NCI-H69 (cell line): ENCODE measurements at regions not wholly inside any gene's neighbourhood (a gene's known extent, or its start where the extent isn't known, plus 50 kb on each side); places are given as distances from the start of the nearest gene placed in this dataset.
A peak's percentile ranks its signal among the peaks of the same experiment; 100 is the strongest.
"Not testable (repeated sequence)": the region's sequence is repeated elsewhere in the genome, so short reads cannot be mapped to it uniquely, and the experiment has no call there.

ENCODE experiments used
- DNase-seq: peaks from one replicate; lab custom pipeline; 2025; lab: John Stamatoyannopoulos, UW

DNA sequence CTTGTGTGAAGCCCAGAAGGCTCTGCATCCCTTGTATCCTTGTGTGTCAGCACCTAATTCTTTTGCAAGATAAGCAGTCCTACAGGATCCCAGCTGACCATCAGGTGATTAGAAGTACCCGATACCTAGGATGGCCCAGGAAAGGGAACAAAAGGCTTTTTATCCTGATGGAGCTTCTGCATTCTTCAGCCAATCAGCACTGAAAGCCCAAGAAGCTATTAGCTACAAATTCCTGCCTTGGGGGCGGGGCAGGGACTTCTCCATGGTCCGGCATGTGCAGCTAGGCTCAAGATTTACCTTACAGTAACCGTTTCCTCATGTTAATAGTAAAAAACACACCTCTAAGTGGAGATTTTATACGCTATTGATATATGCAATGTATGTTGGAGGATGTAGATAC is 264.6 kb upstream of the THUMPD2 start:
- no peak for DNase-seq

GRCh38 chr2:40043191-40043590 is 264.1 kb upstream of the THUMPD2 start:
- no peak for DNase-seq

DNA sequence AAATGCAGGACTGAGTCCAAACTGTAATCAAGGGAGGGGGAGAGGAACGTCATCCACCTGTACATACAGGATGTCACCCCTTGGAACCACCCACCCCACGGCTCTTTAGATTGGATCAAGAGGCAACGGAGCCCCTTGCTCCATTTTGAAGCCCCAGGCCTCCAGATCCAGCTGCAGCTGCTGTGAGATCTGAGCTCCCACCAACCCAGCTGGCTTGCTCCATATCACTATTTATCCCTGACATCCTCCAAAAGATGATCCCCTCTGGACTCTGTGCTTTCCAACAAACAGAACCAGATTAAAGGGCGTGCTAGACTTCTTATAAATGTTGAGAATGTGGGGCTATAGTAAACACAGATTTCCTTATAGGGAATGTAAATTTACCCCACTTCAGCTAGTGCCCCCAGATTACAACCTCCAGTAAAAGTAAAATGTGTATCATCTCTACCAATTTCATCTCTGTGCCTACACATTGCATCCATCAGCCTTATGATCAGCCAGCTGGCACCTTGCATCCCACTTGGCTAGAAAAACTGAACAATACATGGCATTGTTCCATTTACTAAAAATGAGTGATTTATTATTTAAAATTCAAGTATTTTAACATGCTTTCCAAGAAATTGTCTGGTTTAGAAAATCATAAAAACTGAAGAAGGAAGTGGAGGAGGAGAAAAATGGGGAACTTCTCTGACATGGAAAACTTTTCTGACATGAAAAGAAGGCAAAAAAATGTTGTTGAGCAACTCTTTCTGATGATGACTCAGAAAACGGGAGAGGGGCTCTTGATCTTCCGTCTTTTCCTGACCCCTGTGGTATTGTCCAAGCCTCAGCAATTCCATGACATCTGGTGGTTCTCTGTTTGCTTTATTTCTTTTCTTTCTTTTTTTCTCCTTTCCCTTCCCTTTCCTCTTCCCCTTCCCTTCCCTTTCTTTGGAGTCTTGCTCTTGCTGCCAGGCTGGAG is 262.6 kb upstream of the THUMPD2 start:
- DNase-seq = no peak

DNA sequence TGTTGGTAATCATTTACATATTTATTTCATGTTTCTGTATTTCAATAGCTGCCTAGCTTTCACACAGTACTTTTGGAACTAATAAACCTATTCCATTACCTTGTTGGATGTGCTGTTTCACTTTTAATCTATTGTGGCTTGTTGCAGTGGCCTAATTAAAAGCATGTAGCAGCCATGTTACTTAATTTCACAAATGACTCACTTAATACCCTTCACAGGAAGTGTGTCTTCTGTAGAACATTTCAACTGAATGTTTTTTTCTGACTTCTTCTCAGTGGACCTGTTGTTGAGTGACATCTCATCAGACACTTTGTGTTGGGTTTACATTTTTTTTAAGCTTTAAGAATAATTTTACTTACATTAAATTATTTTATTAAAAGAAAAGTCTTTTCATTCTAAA is 260.5 kb upstream of the THUMPD2 start:
- no peak for DNase-seq

DNA sequence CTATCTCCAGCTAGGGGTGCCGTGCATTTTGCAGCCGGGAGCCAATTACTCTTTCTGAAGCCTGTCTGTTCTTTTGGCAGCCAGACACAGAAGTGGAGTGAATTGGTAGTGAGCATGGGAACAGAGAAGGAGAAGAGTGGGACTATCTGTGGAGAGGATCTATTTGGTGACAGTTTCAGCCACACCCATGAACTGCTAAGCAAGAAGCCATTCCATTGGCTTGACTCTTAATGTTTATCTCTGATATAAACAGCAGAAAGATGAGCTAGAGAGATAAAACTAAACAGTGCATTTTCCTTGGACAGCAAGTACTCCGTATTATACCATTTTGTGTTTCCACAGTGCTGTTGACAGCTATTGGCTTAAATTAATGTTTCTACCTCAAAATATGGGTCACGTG is 259.6 kb upstream of the THUMPD2 start:
- no peak for DNase-seq

DNA sequence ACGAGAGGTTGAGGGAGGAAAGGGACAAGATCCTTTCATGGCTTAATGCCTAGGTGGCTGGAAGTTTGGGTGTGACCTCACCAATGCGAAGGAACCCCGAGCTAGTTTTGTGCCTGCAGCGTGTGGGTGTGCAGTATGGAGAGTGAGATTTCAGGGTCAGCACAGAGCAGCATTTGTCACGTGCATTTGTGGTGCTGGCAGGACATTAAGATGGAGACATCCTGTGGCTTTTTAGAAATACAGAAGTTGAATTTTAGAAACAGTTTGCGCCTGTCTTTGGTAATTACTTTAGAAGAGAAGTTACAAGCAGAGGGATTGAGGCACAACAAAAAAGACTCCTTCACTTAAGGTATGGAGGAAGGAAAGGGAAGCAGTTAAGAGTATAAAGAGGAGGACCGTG is 258.2 kb upstream of the THUMPD2 start:
- no peak for DNase-seq

DNA sequence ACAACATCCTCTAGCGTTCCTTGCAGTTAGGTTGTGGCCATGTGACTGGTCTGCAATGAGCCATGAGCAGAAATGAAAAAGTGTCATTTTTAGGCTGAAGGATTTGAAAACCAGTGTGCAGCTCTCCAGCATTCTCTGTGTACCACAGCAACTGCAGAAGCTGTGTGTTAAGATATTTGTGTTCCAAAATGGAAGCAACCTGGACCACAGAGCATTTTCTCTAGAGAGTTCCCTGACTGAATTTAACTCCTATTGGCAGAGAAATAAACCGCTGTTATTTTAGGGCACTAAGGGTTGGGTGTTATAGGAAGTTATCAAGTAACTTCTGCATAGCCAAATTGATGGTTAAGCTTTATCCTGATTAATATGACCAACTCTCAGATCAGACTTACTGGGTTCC is 257.2 kb upstream of the THUMPD2 start:
- DNase-seq = no peak

- no peak for DNase-seq
Measured at GRCh38 chr2:40034801-40035200, 255.7 kb upstream of the THUMPD2 start.

GRCh38 chr2:40034198-40034597 is 255.1 kb upstream of the THUMPD2 start:
- no peak for DNase-seq

DNA sequence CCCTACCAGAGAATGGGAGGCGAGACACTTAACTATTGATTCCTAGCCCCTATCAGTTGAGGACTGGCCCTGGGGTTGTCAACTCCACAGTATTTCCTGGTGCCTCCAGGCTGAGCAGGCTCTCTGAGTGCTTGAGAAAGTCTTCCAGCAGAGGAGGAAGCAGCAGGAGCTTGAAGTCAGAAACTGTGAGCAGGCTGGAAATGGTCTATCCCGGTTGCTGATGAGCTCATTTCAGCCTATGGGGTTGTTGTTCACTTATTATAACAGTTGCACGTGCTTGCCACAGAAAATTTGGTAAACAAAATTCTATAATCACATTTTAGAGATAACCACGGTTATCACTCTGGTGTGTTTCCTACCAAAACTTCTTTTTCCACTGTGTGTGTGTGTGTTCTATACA is 254.7 kb upstream of the THUMPD2 start:
- no peak for DNase-seq

GRCh38 chr2:40032650-40033319 is 253.7 kb upstream of the THUMPD2 start:
- no peak for DNase-seq

DNA sequence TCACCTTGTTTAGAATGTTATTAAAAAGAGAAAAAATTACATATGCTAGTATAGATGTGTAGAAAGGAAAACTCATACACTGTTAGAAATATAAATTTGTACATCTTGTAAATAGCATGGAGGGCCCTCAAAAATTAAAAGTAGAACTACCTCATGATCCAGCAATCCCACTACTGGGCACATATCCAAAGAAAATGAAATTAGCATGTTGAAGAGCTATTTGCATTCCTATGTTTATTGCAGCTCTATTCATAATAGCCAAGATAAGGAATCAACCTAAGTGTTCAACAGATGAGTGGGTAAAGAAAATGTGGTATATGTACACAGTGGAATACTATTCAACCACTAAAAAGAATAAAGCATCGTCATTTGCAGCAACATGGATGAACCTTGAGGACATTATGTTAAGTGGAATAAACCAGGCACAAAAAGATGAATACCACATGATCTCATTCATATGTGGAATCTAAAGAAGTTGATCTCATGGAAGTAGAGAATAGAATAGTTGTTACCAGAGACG is 251.5 kb upstream of the THUMPD2 start:
- DNase-seq = no peak

DNA sequence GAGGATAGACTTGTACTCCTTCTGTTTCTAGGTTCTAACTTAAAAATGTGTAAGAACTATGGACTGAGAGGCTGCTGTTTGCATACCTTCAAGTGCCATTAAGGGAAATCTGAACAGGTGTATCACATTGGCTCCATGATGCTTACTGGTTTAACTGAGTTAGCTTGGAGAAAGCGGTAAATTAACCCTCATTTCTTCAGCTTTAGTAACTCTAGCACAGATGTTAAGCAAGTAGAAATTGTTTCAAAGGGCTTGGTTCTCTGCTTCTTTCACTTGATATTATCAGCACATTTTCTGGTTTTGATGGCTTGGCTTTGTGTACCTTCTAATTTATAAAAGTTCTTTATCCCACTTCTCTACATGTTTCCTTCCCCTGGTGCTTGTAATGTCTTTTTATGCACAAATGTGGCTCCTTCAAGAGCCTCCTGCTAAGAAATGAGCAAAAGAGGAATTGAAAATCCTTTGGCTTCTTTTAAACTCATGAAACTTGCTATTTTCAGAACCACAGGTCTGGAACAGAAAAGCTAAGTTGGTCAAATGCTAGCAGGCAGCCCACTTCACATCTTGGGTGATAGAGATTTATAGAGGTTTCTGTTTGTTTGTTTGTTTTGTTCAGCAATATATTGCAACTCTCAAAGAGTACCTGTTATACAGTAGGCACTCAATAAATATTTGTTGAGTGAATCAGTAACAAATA is 249.9 kb upstream of the THUMPD2 start:
- DNase-seq = no peak

DNA sequence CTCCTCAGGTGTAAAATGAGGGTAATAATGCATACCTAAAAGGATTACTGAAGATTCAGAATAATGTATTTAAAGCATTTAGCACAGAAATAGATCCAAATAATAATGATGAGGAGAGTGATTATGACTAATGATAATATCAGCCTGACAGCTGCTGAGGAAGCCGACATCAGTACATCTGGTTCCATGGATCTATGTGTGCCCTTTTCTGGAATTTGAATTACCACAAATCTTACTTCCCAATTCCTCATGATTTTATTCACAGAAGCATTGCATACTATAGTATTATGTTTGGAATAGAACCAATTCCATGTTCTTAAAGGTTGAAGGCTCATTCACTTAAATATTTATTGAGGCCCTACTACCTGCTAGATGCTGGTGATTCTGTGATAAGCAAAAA is 248.9 kb upstream of the THUMPD2 start:
- DNase-seq = no peak

GRCh38 chr2:40025276-40025675 is 246.2 kb upstream of the THUMPD2 start:
- peak; percentile 80 for DNase-seq

DNA sequence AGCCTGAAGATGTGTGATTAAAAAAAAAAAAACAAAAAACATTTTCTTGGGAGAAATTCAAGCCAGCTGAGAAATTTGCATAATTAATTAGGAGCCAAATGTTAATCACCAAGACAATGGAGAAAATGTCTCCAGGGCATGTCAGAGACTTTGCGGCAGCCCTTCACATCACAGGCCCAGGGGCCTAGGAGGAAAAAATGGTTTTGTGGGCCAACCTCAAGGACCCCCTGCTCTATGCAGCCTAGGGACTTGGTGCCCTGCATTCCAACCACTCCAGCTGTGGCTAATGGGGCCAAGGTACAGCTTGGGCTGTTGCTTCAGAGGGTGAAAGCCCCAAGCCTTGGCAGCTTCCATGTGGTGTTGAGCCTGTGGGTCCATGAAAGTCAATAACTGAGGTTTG is 241.9 kb upstream of the THUMPD2 start:
- no peak for DNase-seq

DNA sequence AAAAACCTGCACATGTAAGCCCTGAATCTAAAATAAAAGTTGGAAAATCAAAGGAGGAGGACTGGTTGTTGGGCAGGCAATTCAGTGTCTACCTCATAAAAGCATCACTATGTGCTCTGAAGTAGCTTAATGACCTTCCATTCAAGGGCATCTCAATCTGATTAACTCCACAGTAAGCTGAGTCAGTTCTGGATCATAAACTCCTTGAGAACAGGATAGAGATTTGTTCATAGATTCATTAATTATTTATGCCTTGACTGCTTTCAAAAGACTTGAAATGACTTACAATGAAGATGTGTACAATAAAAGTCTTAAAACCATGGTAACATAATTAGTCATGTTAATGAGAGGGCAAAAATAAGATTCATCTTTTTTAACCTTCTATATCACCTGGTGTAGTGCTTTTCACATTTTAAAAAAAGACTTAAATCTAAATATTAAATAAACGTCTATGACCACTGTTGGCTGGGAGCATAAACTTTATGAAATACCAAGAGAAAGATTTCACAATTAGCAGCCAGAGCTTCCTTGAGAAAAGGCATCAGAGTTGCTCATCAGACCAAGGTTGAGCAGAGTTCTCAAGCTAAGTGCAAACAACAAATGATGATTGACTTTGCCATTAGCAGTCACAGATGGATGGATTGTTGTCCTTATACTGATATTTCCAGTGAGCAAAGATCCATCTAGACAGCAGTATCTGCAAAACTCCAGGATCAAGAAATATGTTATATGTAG is 237.3 kb upstream of the THUMPD2 start:
- DNase-seq = peak; percentile 24

DNA sequence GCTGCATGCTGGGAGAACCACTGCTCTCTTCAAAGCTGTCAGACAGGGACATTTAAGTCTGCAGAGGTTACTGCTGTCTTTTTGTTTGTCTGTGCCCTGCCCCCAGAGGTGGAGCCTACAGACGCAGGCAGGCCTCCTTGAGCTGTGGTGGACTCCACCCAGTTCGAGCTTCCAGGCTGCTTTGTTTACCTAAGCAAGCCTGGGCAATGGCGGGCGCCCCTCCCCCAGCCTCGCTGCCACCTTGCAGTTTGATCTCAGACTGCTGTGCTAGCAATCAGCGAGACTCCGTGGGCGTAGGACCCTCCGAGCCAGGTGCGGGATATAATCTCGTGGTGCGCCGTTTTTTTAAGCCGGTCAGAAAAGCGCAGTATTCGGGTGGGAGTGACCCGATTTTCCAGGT is 234.9 kb upstream of the THUMPD2 start:
- DNase-seq = not testable (repeated sequence)

DNA sequence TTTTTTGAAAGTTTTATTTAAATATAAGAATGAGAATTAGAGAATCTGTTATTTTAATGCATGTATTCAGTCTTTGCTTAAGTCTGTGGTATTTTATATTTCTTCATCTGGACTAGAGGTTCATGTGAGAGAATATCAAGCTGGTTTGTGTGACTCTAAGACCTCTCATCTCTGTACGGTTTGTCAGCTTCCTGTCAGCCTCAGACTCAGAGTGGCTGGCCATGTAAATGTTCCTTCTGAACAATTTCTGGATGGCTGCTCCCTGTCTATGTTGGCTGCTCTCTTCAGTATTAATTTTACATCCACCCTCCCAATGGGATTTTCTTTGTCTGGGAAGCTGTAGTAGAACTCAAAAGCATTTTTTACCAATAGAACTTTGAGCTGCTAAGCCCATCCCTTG is 225.3 kb upstream of the THUMPD2 start:
- DNase-seq = no peak

DNA sequence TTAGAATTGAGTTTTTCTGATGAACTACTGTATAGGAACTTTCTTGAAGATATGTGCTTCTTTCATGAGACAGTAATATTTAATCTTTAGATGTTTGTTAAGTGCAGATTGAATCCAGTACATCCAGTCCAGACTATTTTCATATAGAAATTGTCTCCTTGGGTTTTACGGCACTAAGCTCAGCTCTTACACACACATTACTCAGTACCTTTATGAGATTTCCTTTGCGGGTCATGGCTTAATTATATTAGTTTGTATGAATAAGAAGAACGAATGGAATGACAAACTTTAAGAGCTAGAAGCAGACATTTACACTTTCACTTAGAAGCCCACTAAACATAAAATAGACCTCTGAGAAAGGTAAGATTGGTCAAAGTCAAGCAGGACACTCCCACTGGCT is 223.3 kb upstream of the THUMPD2 start:
- no peak for DNase-seq

- DNase-seq = no peak
Measured at GRCh38 chr2:39999864-40000263, 220.8 kb upstream of the THUMPD2 start.

GRCh38 chr2:39998617-39999016 is 219.6 kb upstream of the THUMPD2 start:
- no peak for DNase-seq
